ENCODE measurements at regions not wholly inside any gene's neighbourhood (a gene's known extent, or its start where the extent isn't known, plus 50 kb on each side); places are given as distances from the start of the nearest gene placed in this dataset.

DNA sequence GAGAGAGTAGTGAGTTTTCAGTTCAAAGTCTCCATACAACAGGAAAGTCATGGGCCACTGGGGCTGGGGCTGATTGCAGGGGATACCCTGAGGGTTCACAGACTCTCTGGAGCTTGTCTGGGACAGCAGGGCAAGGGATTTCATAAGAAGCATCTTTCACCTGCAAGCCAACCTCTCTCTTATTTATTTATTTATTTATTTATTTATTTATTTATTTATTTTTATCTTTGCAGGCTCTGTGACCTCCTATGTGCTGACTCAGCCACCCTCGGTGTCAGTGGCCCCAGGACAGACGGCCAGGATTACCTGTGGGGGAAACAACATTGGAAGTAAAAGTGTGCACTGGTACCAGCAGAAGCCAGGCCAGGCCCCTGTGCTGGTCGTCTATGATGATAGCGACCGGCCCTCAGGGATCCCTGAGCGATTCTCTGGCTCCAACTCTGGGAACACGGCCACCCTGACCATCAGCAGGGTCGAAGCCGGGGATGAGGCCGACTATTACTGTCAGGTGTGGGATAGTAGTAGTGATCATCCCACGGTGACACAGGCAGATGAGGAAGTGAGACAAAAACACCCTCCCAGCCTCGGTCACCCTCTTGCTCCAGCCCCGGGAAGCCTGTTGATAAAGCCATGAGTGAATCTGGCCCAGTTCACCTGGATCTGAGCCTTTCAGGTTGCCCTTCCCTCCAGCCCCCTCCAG lies 68.4 kb downstream of the GGTLC2 start:
- ATAC-seq: no peak
- H3K4me1 ChIP-seq: no peaks in the 10 kb centered on the region

DNA sequence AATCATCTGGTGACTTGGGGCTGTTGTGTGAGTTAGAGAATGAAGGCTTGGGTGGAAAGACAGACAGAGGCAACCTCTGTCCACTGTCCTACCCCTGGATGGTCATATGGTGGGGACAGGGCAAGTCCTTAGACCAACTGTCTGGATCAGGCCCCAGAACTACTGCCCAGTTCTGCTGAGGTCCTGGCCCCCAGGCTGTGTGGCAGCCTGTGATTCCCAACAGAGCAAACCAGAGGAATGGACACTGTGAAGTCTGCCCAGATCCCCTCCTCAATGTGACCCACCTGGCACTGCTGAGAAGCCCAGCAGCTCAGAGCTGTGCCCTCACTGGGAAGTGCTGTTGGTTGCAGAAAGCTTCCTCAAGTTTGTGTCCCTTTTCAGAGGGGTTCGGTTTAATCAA lies 69.0 kb downstream of the GGTLC2 start:
- Histone ChIP-seq H3K36me3 (no peaks in the 10 kb centered on the region), H3K27me3 (peaks cover 31% of the 10 kb centered on the region), H3K4me1 (no peaks in the 10 kb centered on the region), H3K27ac (no peak overlapping the region), H3K4me3 (no peak overlapping the region), H3K9me3 (no peaks in the 10 kb centered on the region)
- TF ChIP-seq, protein P1, sequence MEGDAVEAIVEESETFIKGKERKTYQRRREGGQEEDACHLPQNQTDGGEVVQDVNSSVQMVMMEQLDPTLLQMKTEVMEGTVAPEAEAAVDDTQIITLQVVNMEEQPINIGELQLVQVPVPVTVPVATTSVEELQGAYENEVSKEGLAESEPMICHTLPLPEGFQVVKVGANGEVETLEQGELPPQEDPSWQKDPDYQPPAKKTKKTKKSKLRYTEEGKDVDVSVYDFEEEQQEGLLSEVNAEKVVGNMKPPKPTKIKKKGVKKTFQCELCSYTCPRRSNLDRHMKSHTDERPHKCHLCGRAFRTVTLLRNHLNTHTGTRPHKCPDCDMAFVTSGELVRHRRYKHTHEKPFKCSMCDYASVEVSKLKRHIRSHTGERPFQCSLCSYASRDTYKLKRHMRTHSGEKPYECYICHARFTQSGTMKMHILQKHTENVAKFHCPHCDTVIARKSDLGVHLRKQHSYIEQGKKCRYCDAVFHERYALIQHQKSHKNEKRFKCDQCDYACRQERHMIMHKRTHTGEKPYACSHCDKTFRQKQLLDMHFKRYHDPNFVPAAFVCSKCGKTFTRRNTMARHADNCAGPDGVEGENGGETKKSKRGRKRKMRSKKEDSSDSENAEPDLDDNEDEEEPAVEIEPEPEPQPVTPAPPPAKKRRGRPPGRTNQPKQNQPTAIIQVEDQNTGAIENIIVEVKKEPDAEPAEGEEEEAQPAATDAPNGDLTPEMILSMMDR (IDR thresholded peaks at IDR 0.05): no peak
- no peak for TF ChIP-seq POLR2AphosphoS5 (IDR thresholded peaks at IDR 0.05)
- 100% methylated on average over 1 of the region's 1 CpG; no CpG with 5 or more reads in 1 of the 2 donors for WGBS, 2 donors (ENCODE audit: low coverage in 1 of 2)
- ATAC-seq: no peak

More for the DNA sequence above, 68.4 kb downstream of the GGTLC2 start:
- no peak overlapping the region for H3K4me3 ChIP-seq
- 87% methylated on average over 3 of the region's 13 CpGs; no CpG with 5 or more reads in 1 of the 2 donors for WGBS, 2 donors (ENCODE audit: low coverage in 1 of 2)
- TF ChIP-seq POLR2A (IDR thresholded peaks at IDR 0.05) (no peak), POLR2AphosphoS5 (IDR thresholded peaks at IDR 0.05) (no peak), EP300 (IDR thresholded peaks at IDR 0.05) (no peak)
- TF ChIP-seq, protein P1 (IDR thresholded peaks at IDR 0.05): no peak
- H3K27ac ChIP-seq: no peak overlapping the region
- peaks cover 28% of the 10 kb centered on the region for H3K27me3 ChIP-seq
- H3K36me3 ChIP-seq: no peaks in the 10 kb centered on the region
- no peaks in the 10 kb centered on the region for H3K9me3 ChIP-seq

DNA sequence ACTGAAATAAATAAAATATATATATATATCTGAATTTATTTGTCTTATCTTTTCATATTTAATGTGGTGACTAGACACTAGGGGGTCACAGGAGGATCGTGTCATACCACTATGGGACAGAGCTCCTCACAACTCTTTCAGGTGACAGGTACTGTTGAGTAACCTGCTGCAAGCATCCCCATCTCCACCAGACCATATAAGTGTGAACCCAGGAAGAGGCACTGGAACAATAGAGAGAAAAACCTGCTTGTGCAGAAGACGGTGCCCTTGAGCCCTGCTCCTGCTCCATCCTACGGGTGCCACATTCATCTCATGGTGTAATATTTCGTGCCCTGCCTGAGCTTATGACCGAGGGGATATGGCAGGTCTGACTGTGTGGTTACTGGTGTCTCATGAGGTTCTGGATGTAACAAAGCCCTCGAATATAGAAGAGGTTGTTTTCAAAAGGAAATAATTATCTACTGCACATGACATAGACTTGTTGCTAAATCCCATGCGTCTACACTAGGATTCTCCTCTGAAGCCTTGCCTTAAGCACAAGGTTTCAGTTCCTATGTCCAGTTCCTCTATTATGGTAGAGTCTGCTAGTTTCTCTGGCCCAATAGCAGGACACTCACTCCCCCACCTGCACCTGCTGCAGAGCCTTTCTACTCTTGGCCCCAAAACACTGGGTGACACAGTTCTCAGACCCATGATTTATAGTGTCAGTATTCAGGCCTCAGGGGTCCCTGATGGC lies 70.4 kb downstream of the GGTLC2 start:
- H3K9me3 ChIP-seq: no peaks in the 10 kb centered on the region
- H3K27ac ChIP-seq: no peak overlapping the region
- TF ChIP-seq EP300 (IDR thresholded peaks at IDR 0.05): no peak
- TF ChIP-seq, protein P1 (IDR thresholded peaks at IDR 0.05): no peak
- no peak for TF ChIP-seq POLR2A (IDR thresholded peaks at IDR 0.05)
- H3K4me1 ChIP-seq: no peaks in the 10 kb centered on the region
- H3K4me3 ChIP-seq: no peak overlapping the region
- no peak for ATAC-seq
- peaks cover 41% of the 10 kb centered on the region for H3K27me3 ChIP-seq
- H3K36me3 ChIP-seq: no peaks in the 10 kb centered on the region
- 72 to 73% methylated on average over 4 of the region's 7 CpGs for whole genome bisulfite sequencing, 2 donors (ENCODE audit: low coverage in 1 of 2)

DNA sequence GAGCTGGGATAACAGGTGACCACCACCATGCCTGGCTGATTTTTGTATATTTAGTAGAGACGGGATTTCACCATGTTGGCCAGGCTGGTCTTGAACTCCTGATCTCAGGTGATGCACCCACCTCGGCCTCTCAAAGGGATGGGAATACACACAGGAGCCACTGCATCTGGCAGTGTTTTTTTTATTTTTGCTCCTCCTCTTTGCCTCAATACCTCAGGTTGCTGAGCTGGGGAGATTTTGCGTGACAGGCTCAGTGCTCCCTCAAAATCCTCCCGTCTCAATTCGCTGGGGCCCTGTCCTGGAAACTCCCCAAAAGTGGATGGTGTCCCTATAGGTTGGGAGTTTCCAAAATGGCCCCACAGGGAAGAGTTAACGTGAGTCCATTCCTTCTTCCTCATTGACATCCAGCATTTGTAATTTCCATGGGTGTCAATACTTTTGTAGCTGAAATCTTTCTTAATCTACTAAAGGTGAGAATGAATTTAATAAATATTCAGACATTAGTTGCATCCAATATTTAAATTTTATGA lies 71.8 kb downstream of the GGTLC2 start:
- no peak overlapping the region for H3K4me3 ChIP-seq
- no peaks in the 10 kb centered on the region for H3K36me3 ChIP-seq
- ATAC-seq: no peak
- peaks cover 45% of the 10 kb centered on the region for H3K27me3 ChIP-seq
- TF ChIP-seq POLR2A (IDR thresholded peaks at IDR 0.05) (no peak), POLR2AphosphoS5 (IDR thresholded peaks at IDR 0.05) (no peak), EP300 (IDR thresholded peaks at IDR 0.05) (no peak)
- TF ChIP-seq, protein P1 (IDR thresholded peaks at IDR 0.05): no peak
- no peak overlapping the region for H3K27ac ChIP-seq
- H3K9me3 ChIP-seq: no peaks in the 10 kb centered on the region
- 72 to 89% methylated on average over 4 of the region's 6 CpGs for WGBS, 2 donors (ENCODE audit: low coverage in 1 of 2)
- no peaks in the 10 kb centered on the region for H3K4me1 ChIP-seq

Measured in gastroesophageal sphincter (tissue), 4 donors.